ENCODE measurements at regions not wholly inside any gene's neighbourhood (a gene's known extent, or its start where the extent isn't known, plus 50 kb on each side); places are given as distances from the start of the nearest gene placed in this dataset.

GRCh38 chr5:142459209-142459608 lies 134.4 kb upstream of the SPRY4 start:
- TF ChIP-seq CTCF (conservative IDR thresholded peaks at IDR 0.05): no peak
- H3K27ac ChIP-seq: no peak overlapping the region

GRCh38 chr5:142455856-142456255 lies 131.0 kb upstream of the SPRY4 start:
- H3K27ac ChIP-seq: no peak overlapping the region
- no peak for TF ChIP-seq CTCF (conservative IDR thresholded peaks at IDR 0.05)

GRCh38 chr5:142453932-142454331 lies 129.1 kb upstream of the SPRY4 start:
- no peak overlapping the region for H3K27ac ChIP-seq
- no peak for TF ChIP-seq CTCF (conservative IDR thresholded peaks at IDR 0.05)

- TF ChIP-seq CTCF (conservative IDR thresholded peaks at IDR 0.05): no peak
- no peak overlapping the region for H3K27ac ChIP-seq
These were observed 125.6 kb upstream of the SPRY4 start for GRCh38 chr5:142450419-142450818.

GRCh38 chr5:142447887-142448286 lies 123.1 kb upstream of the SPRY4 start:
- no peak overlapping the region for H3K27ac ChIP-seq
- no peak for TF ChIP-seq CTCF (conservative IDR thresholded peaks at IDR 0.05)

- no peak for TF ChIP-seq CTCF (conservative IDR thresholded peaks at IDR 0.05)
- no peak overlapping the region for H3K27ac ChIP-seq
These were observed 122.1 kb upstream of the SPRY4 start for GRCh38 chr5:142446960-142447279.

GRCh38 chr5:142446131-142446959 lies 121.5 kb upstream of the SPRY4 start:
- no peak for TF ChIP-seq CTCF (conservative IDR thresholded peaks at IDR 0.05)
- H3K27ac ChIP-seq: no peak overlapping the region

Measured in VCaP (cell line).